Ectodermal cell (in vitro differentiated cells): ENCODE measurements at regions not wholly inside any gene's neighbourhood (a gene's known extent, or its start where the extent isn't known, plus 50 kb on each side); places are given as distances from the start of the nearest gene placed in this dataset.

Experiments
- H3K27ac ChIP-seq: 2 replicates; pipeline ENCODE4 v1.7.0; 2013; ENCODE audit warnings: mild to moderate bottlenecking, low read depth, low read length; ENCODE audit not compliant: insufficient read depth, poor library complexity, severe bottlenecking
- H3K27me3 ChIP-seq: 2 replicates; pipeline ENCODE4 v1.7.0; 2013; ENCODE audit warnings: mild to moderate bottlenecking, low read length; ENCODE audit not compliant: insufficient read depth, control insufficient read depth, poor library complexity, severe bottlenecking
- H3K36me3 ChIP-seq: one replicate; pipeline ENCODE4 v1.7.0; 2013; ENCODE audit warnings: low read length; ENCODE audit not compliant: control insufficient read depth, insufficient read depth
- H3K4me1 ChIP-seq: one replicate; pipeline ENCODE4 v1.7.0; 2013; ENCODE audit warnings: low read length; ENCODE audit not compliant: control insufficient read depth, insufficient read depth
- H3K4me3 ChIP-seq: 2 replicates; pipeline ENCODE4 v1.7.0; 2013; ENCODE audit warnings: low read depth, low read length, control low read depth; ENCODE audit not compliant: insufficient read depth
- H3K9me3 ChIP-seq: 2 replicates; pipeline ENCODE4 v1.7.0; 2013; ENCODE audit warnings: mild to moderate bottlenecking, low read length, moderate library complexity; ENCODE audit not compliant: control insufficient read depth
- WGBS, 2 experiments: methylation state at CpG; one replicate each; pipeline ENCODE4 v1.1.7; 2013; ENCODE audit warnings: missing lambda C conversion rate in 2 of 2; 5-methylcytosine and 5-hydroxymethylcytosine counted together

DNA sequence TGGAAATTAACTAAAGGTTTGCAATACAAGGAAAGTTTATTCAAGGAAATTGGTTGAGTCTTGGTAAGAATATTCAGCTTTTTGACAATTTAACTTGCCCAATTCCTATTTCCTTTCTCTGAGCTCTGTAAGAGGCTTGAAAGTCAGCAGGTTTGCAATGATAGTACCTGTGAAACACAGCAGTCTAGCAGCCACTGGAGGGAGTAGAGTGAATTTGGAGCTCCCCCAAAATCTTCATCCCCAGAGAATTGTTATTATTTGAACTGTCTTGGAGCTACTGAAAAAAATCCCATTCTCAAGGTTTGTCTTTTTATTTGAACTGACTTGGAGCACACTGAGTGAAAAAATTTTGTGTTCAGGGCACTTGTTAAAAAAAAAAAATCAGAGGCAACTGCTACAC, 654.2 kb upstream of the PKN2 start:
- Histone ChIP-seq H3K36me3 (no peaks in the 10 kb centered on the region), H3K27me3 (no peaks in the 10 kb centered on the region), H3K27ac (no peak overlapping the region), H3K9me3 (no peaks in the 10 kb centered on the region), H3K4me3 (no peak overlapping the region), H3K4me1 (no peaks in the 10 kb centered on the region)

DNA sequence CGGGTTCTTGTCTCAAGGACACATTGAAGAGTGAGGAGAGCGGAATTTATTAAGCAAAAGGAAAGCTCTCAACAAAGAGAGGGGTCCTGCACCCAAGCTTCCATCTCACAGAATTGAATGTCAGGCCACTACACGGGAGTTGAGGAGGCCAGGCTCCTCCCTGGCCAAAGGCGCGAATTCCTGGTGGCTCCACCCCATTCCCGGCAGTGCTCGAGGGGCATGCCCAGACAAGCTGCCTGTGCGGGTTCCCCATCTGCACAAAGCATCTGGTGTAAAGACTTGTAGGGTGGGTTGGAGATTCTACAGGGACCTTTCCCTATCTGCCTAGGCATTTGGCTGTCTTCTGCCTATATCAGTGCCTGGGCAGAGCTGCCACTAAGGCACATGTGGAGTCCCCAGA, 648.5 kb upstream of the PKN2 start:
- Histone ChIP-seq H3K27me3 (no peaks in the 10 kb centered on the region), H3K36me3 (no peaks in the 10 kb centered on the region), H3K27ac (no peak overlapping the region), H3K9me3 (no peaks in the 10 kb centered on the region), H3K4me3 (no peak overlapping the region), H3K4me1 (no peaks in the 10 kb centered on the region)
- 95 to 96% methylated on average over 8 of the region's 8 CpGs for WGBS, 2 experiments

DNA sequence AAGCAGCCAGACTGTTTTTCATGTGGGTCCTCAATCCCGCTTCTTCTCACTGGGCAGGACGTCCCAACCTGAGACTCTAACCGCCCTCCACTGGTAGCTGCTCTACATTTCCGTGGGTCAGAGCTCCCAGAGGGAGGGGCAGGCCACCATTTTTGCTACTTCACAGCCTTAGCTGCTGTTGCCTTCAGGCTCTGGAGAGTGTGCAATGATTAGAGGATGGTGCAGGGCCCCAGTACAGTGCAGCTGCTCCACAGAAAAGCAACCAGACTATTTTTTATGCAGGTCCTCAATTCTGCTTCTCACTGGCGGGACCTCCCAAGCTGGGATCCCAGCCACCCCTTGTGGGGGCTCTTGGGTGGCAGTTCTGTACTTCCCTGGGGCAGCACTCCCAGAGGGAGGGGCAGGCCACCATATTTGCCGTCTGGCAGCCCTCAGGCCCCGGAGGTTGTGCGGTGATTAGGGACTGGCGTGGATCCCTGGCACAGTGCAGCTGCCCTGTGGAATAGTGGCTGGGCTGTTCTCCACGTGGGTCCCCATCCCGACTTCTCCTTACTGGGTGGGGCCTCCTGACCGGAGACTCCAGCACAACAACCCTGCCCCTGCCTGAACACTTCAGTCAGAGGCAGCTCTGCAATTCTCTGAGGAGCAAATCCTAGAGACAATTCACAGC, 647.6 kb upstream of the PKN2 start:
- no peaks in the 10 kb centered on the region for H3K4me1 ChIP-seq
- no peaks in the 10 kb centered on the region for H3K9me3 ChIP-seq
- H3K27me3 ChIP-seq = no peaks in the 10 kb centered on the region
- 95% methylated on average over 12 of the region's 12 CpGs for WGBS, 2 experiments
- H3K36me3 ChIP-seq = no peaks in the 10 kb centered on the region
- no peak overlapping the region for H3K4me3 ChIP-seq
- no peak overlapping the region for H3K27ac ChIP-seq

DNA sequence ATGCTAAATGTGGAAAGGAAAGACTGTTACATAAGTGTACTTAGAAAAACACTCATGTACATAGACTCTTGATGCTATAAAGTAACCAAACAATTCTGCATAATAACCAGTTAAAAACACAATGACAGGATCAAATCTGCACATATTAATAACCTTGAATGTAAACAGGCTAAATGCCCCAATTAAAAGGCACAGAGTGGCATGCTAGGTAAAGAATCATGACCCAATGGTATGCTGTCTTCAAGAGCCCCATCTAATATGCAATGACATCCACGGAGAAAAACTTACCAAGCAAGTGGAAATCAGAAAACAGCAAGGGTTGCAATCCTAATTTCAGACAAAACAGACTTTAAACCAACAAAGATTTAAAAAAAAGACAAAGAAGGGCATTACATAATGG, 644.8 kb upstream of the PKN2 start:
- Histone ChIP-seq H3K36me3 (no peaks in the 10 kb centered on the region), H3K27ac (no peak overlapping the region), H3K4me3 (no peak overlapping the region), H3K27me3 (no peaks in the 10 kb centered on the region), H3K4me1 (no peaks in the 10 kb centered on the region), H3K9me3 (no peaks in the 10 kb centered on the region)
- 86 to 96% methylated on average over 1 of the region's 1 CpG for WGBS, 2 experiments

DNA sequence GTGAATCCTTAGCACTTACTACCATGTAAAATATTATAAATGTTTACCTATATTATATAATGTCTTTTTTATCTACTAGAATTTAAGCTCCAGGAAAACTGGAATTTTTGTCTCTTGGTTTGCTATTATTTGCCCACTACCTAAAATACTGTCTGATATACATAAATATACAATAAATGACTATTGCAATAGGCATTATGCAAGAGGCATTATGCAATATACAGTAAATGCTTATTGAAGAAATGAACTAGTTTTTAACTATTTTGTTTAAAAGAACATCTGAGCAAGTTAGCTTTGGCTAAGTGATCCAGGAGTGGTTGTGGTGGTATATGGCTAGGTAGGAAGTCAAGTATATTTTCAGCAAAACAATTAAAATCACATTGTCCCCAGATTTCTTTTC, 640.2 kb upstream of the PKN2 start:
- H3K36me3 ChIP-seq = no peaks in the 10 kb centered on the region
- no peaks in the 10 kb centered on the region for H3K4me1 ChIP-seq
- H3K9me3 ChIP-seq = no peaks in the 10 kb centered on the region
- no peak overlapping the region for H3K4me3 ChIP-seq
- H3K27me3 ChIP-seq = no peaks in the 10 kb centered on the region
- no peak overlapping the region for H3K27ac ChIP-seq

DNA sequence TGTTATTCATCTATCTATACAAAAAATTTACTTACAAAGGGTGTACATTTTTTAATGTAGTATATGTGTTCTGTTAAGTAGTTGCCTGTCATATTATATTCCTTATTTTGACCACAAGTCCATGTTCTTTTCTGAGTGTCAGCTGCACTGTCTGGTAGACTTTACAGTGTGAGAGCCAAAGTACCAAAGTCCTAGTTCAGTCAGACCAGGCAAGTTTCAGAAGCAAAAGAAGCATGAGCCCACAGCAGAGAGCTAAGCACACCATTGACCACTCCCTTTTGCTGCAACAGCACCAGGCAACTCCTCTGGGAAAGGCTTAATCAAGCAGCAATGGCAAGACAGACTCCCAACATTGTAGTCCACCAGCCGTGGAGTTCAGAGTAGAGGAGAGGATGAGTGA, 631.9 kb upstream of the PKN2 start:
- no peak overlapping the region for H3K4me3 ChIP-seq
- H3K36me3 ChIP-seq = no peaks in the 10 kb centered on the region
- 88 to 91% methylated on average over 1 of the region's 1 CpG for WGBS, 2 experiments
- H3K4me1 ChIP-seq = no peaks in the 10 kb centered on the region
- H3K9me3 ChIP-seq = no peaks in the 10 kb centered on the region
- no peaks in the 10 kb centered on the region for H3K27me3 ChIP-seq
- H3K27ac ChIP-seq = no peak overlapping the region

DNA sequence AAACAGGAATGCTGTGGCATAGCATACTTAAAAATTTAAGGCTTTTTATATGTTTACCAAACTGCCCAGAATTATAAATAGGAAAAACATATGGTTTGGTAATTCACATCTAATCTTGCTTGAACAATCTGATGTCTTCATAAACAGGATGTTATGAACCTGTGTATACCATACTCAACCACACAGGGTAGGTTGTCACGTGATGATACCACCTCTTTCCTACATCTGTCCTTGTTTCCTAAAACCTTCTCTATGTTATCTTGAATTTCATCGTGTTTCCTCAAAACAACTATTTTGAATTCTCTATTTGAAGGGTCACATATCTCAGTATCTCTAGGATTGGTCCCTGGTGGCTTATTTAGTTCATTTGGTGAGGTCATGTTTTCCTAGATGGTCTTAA, 631.0 kb upstream of the PKN2 start:
- H3K4me3 ChIP-seq = no peak overlapping the region
- WGBS, 2 experiments = 92 to 98% methylated on average over 2 of the region's 2 CpGs
- no peaks in the 10 kb centered on the region for H3K36me3 ChIP-seq
- no peaks in the 10 kb centered on the region for H3K27me3 ChIP-seq
- no peaks in the 10 kb centered on the region for H3K9me3 ChIP-seq
- no peak overlapping the region for H3K27ac ChIP-seq
- H3K4me1 ChIP-seq = no peaks in the 10 kb centered on the region

DNA sequence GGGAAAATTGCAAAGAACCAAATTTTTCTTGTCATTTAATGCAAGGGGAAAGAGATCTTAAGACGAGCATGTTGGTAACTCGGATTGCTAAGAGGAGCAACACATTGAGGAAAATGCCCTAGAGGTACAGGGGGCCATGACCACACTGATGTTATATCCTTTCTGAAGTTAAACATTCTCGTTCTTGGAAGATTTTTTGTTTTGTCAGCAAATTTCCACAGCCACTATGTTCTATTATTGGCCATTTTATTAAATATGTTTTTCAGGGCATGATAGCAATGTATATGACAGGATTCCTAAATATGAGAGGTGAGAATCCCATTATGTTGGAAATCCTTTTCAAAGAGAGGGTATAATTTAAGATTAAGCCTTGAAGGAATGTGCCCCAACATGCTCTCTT, 627.2 kb upstream of the PKN2 start:
- no peaks in the 10 kb centered on the region for H3K27me3 ChIP-seq
- peaks cover 4% of the 10 kb centered on the region for H3K4me1 ChIP-seq
- no peaks in the 10 kb centered on the region for H3K36me3 ChIP-seq
- H3K4me3 ChIP-seq = no peak overlapping the region
- WGBS, 2 experiments = 96 to 97% methylated on average over 2 to 3 of the region's 3 CpGs
- H3K27ac ChIP-seq = no peak overlapping the region
- no peaks in the 10 kb centered on the region for H3K9me3 ChIP-seq

DNA sequence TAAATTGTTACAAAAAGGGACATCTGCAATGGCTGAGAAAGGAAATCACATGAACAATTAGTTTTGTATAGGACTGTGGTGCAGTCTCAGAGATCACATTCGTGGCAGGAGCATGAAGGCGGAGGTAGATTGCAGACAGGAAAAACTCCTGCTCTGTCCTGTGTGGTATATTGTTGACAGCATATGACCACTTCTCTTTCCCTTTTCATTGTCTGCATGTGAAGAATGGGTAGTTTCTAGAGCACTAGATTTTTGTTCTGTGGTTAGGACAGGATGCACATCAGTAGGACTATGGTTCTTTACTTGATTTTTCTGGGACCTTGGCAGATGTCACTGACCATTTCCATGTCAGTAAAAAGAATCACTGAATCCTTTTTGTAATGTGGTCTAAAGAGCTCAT, 625.9 kb upstream of the PKN2 start:
- Histone ChIP-seq H3K27me3 (no peaks in the 10 kb centered on the region), H3K9me3 (no peaks in the 10 kb centered on the region), H3K4me3 (no peak overlapping the region), H3K4me1 (peaks cover 4% of the 10 kb centered on the region), H3K36me3 (no peaks in the 10 kb centered on the region), H3K27ac (no peak overlapping the region)
- 95% methylated on average over 2 of the region's 2 CpGs for WGBS, 2 experiments

DNA sequence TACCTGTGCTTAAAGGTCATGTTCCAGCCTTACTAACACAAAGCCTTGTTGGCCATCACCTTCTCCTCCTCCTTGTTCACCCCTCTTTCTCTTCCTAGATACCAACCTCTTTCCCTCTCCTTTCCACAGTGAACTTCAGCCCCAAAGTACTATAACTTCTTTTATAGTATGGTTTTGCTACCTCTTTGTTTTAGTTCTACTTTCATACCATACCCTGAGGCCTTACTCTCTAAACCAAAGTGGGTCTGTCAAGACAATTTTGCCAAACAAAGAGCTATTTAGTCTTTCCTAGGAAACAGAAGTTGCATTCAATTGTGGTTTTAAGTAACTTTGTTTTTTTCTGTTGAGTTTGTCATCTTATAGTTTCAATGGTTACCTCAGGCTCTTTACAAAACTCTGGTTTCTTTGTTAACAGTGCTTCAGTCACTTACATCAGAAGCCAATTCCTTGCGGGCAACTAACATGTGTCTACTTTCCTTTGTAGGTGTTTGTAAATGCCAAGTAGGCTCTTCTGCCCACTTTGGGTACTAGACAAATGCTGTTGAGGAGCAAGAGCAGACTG, 623.9 kb upstream of the PKN2 start:
- Histone ChIP-seq H3K36me3 (no peaks in the 10 kb centered on the region), H3K4me3 (no peak overlapping the region), H3K27ac (no peak overlapping the region), H3K9me3 (no peaks in the 10 kb centered on the region), H3K4me1 (peaks cover 4% of the 10 kb centered on the region), H3K27me3 (no peaks in the 10 kb centered on the region)
- 96 to 100% methylated on average over 1 of the region's 1 CpG for WGBS, 2 experiments
